Caco-2 (cell line): ENCODE measurements at regions not wholly inside any gene's neighbourhood (a gene's known extent, or its start where the extent isn't known, plus 50 kb on each side); places are given as distances from the start of the nearest gene placed in this dataset.

Source experiments
- BruUV-seq: library from RNA; stranded (reverse); fragments of 400-500 nt; replicated peaks from 2 replicates; lab custom pipeline; 2021; lab: Mats Ljungman, UMichigan
- CTCF ChIA-PET: fragments of 300-600 bp; sonication (Branson Sonifier 250); formaldehyde crosslinking; loops from one replicate; lab custom pipeline; 2022; ENCODE audit warnings: antibody characterized with exemption; lab: Charles Lee
- POLR2A ChIA-PET: fragments of 300-600 bp; sonication (Branson Sonifier 250); formaldehyde crosslinking; loops from one replicate; lab custom pipeline; 2022; ENCODE audit warnings: antibody characterized with exemption; lab: Charles Lee
- DNase-seq, 2 experiments: peaks; one replicate each; pipeline versions ENCODE4 v3.0.0 to v3.0.0-alpha.2; 2020 to 2022
- H3K27me3 ChIP-seq: replicated peaks from 2 replicates; pipeline ENCODE4 v1.6.0; 2011; ENCODE audit warnings: low read length; ENCODE audit not compliant: control insufficient read depth, insufficient read depth
- H3K36me3 ChIP-seq: 2 replicates; pipeline ENCODE4 v1.5.1; 2011; ENCODE audit warnings: low read length; ENCODE audit not compliant: control insufficient read depth, insufficient read depth
- H3K4me1 ChIP-seq: fragments of 250-450 bp; sonication (Bioruptor Pico); 2 replicates; pipeline ENCODE4 v1.5.1; 2020; ENCODE audit warnings: mild to moderate bottlenecking
- H3K4me3 ChIP-seq: 2 replicates; pipeline ENCODE4 v1.5.1; 2011; ENCODE audit warnings: low read depth, mild to moderate bottlenecking, control low read depth, low read length
- H3K9me3 ChIP-seq: fragments of 250-450 bp; sonication (Bioruptor Pico); 2 replicates; pipeline ENCODE4 v1.5.1; 2020; ENCODE audit warnings: mild to moderate bottlenecking, moderate library complexity
- H3K27ac Mint-ChIP-seq: one replicate; pipeline ENCODE4 v1.8.0; 2022; ENCODE audit warnings: mixed read lengths; ENCODE audit not compliant: unreplicated experiment
- H3K27me3 Mint-ChIP-seq: one replicate; pipeline ENCODE4 v1.8.0; 2022; ENCODE audit warnings: mixed read lengths; ENCODE audit not compliant: insufficient read depth, unreplicated experiment
- H3K36me3 Mint-ChIP-seq: one replicate; pipeline ENCODE4 v1.8.0; 2022; ENCODE audit warnings: mild to moderate bottlenecking, mixed read lengths; ENCODE audit not compliant: insufficient read depth, unreplicated experiment
- H3K4me1 Mint-ChIP-seq: one replicate; pipeline ENCODE4 v1.8.0; 2022; ENCODE audit warnings: low read depth, mixed read lengths; ENCODE audit not compliant: unreplicated experiment
- H3K4me3 Mint-ChIP-seq: one replicate; pipeline ENCODE4 v1.8.0; 2022; ENCODE audit warnings: mild to moderate bottlenecking, moderate library complexity, mixed read lengths; ENCODE audit not compliant: unreplicated experiment
- H3K9me3 Mint-ChIP-seq: one replicate; pipeline ENCODE4 v1.8.0; 2022; ENCODE audit warnings: mixed read lengths; ENCODE audit not compliant: unreplicated experiment
- CTCF ChIP-seq, 2 experiments: fragments of 200-600 bp in 1 of 2; IDR thresholded peaks; 1 replicate in 1 of 2; 2 replicates in 1 of 2; pipeline versions ENCODE4 v1.5.1 to v1.8.0; 2011 to 2022; ENCODE audit warnings: antibody characterized with exemption in 1 of 2, control low read depth in 1 of 2, inconsistent platforms in 1 of 2, low read depth in 1 of 2, low read length in 1 of 2, mild to moderate bottlenecking in 1 of 2, moderate library complexity in 1 of 2; ENCODE audit not compliant: insufficient read depth in 1 of 2, severe bottlenecking in 1 of 2, unreplicated experiment in 1 of 2
- intact Hi-C: fragments of 100-400 bp; cut with micrococcal nuclease; formaldehyde crosslinking; loops from one replicate; pipeline ENCODE4 v1.10.0; 2022; ENCODE audit not compliant: unreplicated experiment

GRCh38 chr3:145427355-145427754, 733.6 kb downstream of the PLOD2 start:
- BruUV-seq: no TSS peak
- Histone ChIP-seq H3K4me1 (no peaks in the 10 kb centered on the region), H3K4me3 (no peak overlapping the region), H3K9me3 (no peaks in the 10 kb centered on the region), H3K36me3 (no peaks in the 10 kb centered on the region), H3K27me3 (no peaks in the 10 kb centered on the region)
- CTCF ChIA-PET: no interaction called here
- Mint-ChIP-seq H3K36me3 (no peaks in the 10 kb centered on the region), H3K4me3 (no peak overlapping the region), H3K4me1 (no peaks in the 10 kb centered on the region), H3K27ac (no peak overlapping the region), H3K9me3 (no peaks in the 10 kb centered on the region), H3K27me3 (no peaks in the 10 kb centered on the region)
- no peak for TF ChIP-seq CTCF (IDR thresholded peaks at IDR 0.05; ENCODE audit: insufficient read depth in 1 of 2, low read depth in 1 of 2, low read length in 1 of 2, severe bottlenecking in 1 of 2, unreplicated experiment in 1 of 2)
- intact Hi-C loops: no loop called here
- no peak for DNase-seq
- POLR2A ChIA-PET: no interaction called here

GRCh38 chr3:145429546-145429945, 731.4 kb downstream of the PLOD2 start:
- POLR2A ChIA-PET: no interaction called here
- no peak overlapping the region for H3K4me3 Mint-ChIP-seq
- Histone ChIP-seq H3K27me3 (no peaks in the 10 kb centered on the region), H3K4me1 (no peaks in the 10 kb centered on the region), H3K9me3 (no peaks in the 10 kb centered on the region), H3K36me3 (no peaks in the 10 kb centered on the region), H3K4me3 (no peak overlapping the region)
- CTCF ChIA-PET: no interaction called here
- H3K27me3 Mint-ChIP-seq: no peaks in the 10 kb centered on the region
- no peaks in the 10 kb centered on the region for H3K9me3 Mint-ChIP-seq
- no peaks in the 10 kb centered on the region for H3K4me1 Mint-ChIP-seq
- no peaks in the 10 kb centered on the region for H3K36me3 Mint-ChIP-seq
- BruUV-seq: no TSS peak
- intact Hi-C loops: no loop called here
- no peak overlapping the region for H3K27ac Mint-ChIP-seq
- no peak for TF ChIP-seq CTCF (IDR thresholded peaks at IDR 0.05; ENCODE audit: insufficient read depth in 1 of 2, low read depth in 1 of 2, low read length in 1 of 2, severe bottlenecking in 1 of 2, unreplicated experiment in 1 of 2)
- DNase-seq: no peak

- no TSS peak for BruUV-seq
- no peaks in the 10 kb centered on the region for H3K9me3 ChIP-seq
- no peak overlapping the region for H3K4me3 ChIP-seq
- ChIA-PET CTCF (no interaction called here), POLR2A (no interaction called here)
- Mint-ChIP-seq H3K27me3 (no peaks in the 10 kb centered on the region), H3K27ac (no peak overlapping the region), H3K4me3 (no peak overlapping the region), H3K4me1 (no peaks in the 10 kb centered on the region), H3K9me3 (no peaks in the 10 kb centered on the region), H3K36me3 (no peaks in the 10 kb centered on the region)
- H3K36me3 ChIP-seq: no peaks in the 10 kb centered on the region
- no peaks in the 10 kb centered on the region for H3K27me3 ChIP-seq
- intact Hi-C loops: no loop called here
- no peak for DNase-seq
- no peak for TF ChIP-seq CTCF (IDR thresholded peaks at IDR 0.05; ENCODE audit: insufficient read depth in 1 of 2, low read depth in 1 of 2, low read length in 1 of 2, severe bottlenecking in 1 of 2, unreplicated experiment in 1 of 2)
- H3K4me1 ChIP-seq: no peaks in the 10 kb centered on the region
These were observed 712.5 kb downstream of the PLOD2 start for GRCh38 chr3:145448436-145448835.
